C4-2B (cell line): ENCODE measurements at regions not wholly inside any gene's neighbourhood (a gene's known extent, or its start where the extent isn't known, plus 50 kb on each side); places are given as distances from the start of the nearest gene placed in this dataset.

ENCODE experiments used
- CTCF ChIP-seq: fragments of 450-650 bp; conservative IDR thresholded peaks from 2 replicates; pipeline ENCODE4 v1.5.1; 2017; ENCODE audit warnings: mild to moderate bottlenecking
- ZFX ChIP-seq: fragments of 450-650 bp; IDR thresholded peaks from 2 replicates; pipeline ENCODE4 v1.6.1; 2017

DNA sequence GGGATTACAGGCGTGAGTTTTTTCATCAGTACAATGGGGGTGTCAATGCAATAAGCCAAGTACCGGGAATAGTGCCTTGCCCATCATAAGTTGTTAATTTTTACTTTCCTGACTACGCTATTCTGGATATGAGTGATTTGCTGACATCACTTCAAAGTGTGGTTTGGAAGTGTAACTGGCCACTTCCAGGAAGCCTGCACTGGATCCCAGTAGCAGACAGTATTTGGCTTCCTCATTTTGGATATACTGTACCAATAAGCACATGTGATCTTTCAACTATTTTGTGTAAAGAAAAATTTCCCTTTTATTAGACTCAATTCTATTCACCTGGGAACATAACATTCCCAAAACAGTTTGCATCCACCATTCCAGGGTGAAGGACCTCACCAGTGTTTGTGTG is 417.7 kb upstream of the KLF4 start:
- TF ChIP-seq CTCF (no peak), ZFX (no peak)
